ENCODE measurements at regions not wholly inside any gene's neighbourhood (a gene's known extent, or its start where the extent isn't known, plus 50 kb on each side); places are given as distances from the start of the nearest gene placed in this dataset.
"Not testable (repeated sequence)": the region's sequence is repeated elsewhere in the genome, so short reads cannot be mapped to it uniquely, and the experiment has no call there.

- DNase-seq, result no peak
Observed at GRCh38 chr2:131753640-131754561, 226.2 kb downstream of the CCDC74A start.

GRCh38 chr2:131754929-131755720 lies 227.4 kb downstream of the CCDC74A start:
- DNase-seq, result no peak

- DNase-seq, result no peak
Observed at GRCh38 chr2:131756141-131756907, 228.6 kb downstream of the CCDC74A start.

- DNase-seq, result not testable (repeated sequence)
Observed at GRCh38 chr2:131758941-131759340, 231.3 kb downstream of the CCDC74A start.

GRCh38 chr2:131774955-131775555 lies 247.4 kb downstream of the CCDC74A start:
- not testable (repeated sequence) for DNase-seq

- DNase-seq, result not testable (repeated sequence)
Observed at GRCh38 chr2:131775903-131776506, 248.3 kb downstream of the CCDC74A start.

GRCh38 chr2:131780446-131780845 lies 252.8 kb downstream of the CCDC74A start:
- peak in 1 of 4 experiments; percentile 9 for DNase-seq

- no peak for DNase-seq
Observed at GRCh38 chr2:131801210-131801744, 273.6 kb downstream of the CCDC74A start.

- peak; percentile 70 to 80 (median 76) for DNase-seq
Observed at GRCh38 chr2:131801745-131802350, 274.2 kb downstream of the CCDC74A start.

- peak in 2 of 4 experiments; percentile 1 to 4 for DNase-seq
Observed at GRCh38 chr2:131802351-131802836, 274.7 kb downstream of the CCDC74A start.

- not testable (repeated sequence) for DNase-seq
Observed at GRCh38 chr2:131803237-131803636, 275.5 kb downstream of the CCDC74A start.

GRCh38 chr2:131812605-131813004 lies 284.9 kb downstream of the CCDC74A start:
- DNase-seq, result not testable (repeated sequence)

GRCh38 chr2:131813378-131813777 lies 285.7 kb downstream of the CCDC74A start:
- DNase-seq, result not testable (repeated sequence)

GRCh38 chr2:131818267-131818973 lies 290.7 kb downstream of the CCDC74A start:
- not testable (repeated sequence) for DNase-seq

GRCh38 chr2:131822237-131822721 lies 294.6 kb downstream of the CCDC74A start:
- not testable (repeated sequence) for DNase-seq

GRCh38 chr2:131823058-131823457 lies 295.4 kb downstream of the CCDC74A start:
- DNase-seq, result not testable (repeated sequence)

GRCh38 chr2:131824986-131825385 lies 297.3 kb downstream of the CCDC74A start:
- DNase-seq, result not testable (repeated sequence)

GRCh38 chr2:131827481-131828163 lies 299.9 kb downstream of the CCDC74A start:
- DNase-seq, result no peak

GRCh38 chr2:131828164-131828561 lies 300.5 kb downstream of the CCDC74A start:
- no peak for DNase-seq

Measured in suppressor macrophage (primary cell).